ENCODE measurements at regions not wholly inside any gene's neighbourhood (a gene's known extent, or its start where the extent isn't known, plus 50 kb on each side); places are given as distances from the start of the nearest gene placed in this dataset.

DNA sequence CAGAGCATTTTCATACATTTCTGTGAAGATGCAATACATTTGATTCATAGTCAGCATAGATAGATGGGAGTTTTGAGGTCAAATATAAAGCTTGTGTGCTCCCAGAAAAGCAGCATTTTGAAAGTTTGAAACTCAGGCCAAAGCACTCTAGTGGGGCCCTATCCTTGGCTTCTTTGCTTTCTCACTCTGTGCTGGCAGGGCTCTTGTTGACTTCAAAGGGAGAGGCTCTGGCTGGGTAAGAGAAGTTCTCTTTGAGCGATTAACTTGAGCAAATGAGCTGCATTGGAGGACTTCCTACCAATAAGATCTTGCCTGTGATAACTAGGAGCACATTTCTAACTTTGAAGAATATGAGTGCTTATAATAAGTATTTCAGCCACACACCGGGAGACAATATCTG is 214.0 kb upstream of the RARB start:
- H3K4me3 ChIP-seq (replicated peaks; ENCODE audit: insufficient read depth, low read length) = no peak overlapping the region
- DNase-seq (ENCODE audit: low read depth in 1 of 2, low spot score in 1 of 2) = no peak
- no peaks in the 10 kb centered on the region for H3K27me3 ChIP-seq (ENCODE audit: insufficient read depth, poor library complexity, severe bottlenecking)
- TF ChIP-seq POLR2AphosphoS5 (IDR thresholded peaks at IDR 0.05; ENCODE audit: low read depth) = no peak
- no peak overlapping the region for H3K27ac ChIP-seq (replicated peaks)

- H3K4me3 ChIP-seq (replicated peaks; ENCODE audit: insufficient read depth, low read length) = no peak overlapping the region
- TF ChIP-seq CTCF (IDR thresholded peaks at IDR 0.05; ENCODE audit: insufficient read depth, low read length) (no peak), GABPA (IDR thresholded peaks at IDR 0.05; ENCODE audit: low read depth) (no peak), SPI1 (IDR thresholded peaks at IDR 0.05; ENCODE audit: borderline replicate concordance, low read depth) (no peak), POLR2AphosphoS5 (IDR thresholded peaks at IDR 0.05; ENCODE audit: low read depth) (no peak)
- TF ChIP-seq, protein P1, sequence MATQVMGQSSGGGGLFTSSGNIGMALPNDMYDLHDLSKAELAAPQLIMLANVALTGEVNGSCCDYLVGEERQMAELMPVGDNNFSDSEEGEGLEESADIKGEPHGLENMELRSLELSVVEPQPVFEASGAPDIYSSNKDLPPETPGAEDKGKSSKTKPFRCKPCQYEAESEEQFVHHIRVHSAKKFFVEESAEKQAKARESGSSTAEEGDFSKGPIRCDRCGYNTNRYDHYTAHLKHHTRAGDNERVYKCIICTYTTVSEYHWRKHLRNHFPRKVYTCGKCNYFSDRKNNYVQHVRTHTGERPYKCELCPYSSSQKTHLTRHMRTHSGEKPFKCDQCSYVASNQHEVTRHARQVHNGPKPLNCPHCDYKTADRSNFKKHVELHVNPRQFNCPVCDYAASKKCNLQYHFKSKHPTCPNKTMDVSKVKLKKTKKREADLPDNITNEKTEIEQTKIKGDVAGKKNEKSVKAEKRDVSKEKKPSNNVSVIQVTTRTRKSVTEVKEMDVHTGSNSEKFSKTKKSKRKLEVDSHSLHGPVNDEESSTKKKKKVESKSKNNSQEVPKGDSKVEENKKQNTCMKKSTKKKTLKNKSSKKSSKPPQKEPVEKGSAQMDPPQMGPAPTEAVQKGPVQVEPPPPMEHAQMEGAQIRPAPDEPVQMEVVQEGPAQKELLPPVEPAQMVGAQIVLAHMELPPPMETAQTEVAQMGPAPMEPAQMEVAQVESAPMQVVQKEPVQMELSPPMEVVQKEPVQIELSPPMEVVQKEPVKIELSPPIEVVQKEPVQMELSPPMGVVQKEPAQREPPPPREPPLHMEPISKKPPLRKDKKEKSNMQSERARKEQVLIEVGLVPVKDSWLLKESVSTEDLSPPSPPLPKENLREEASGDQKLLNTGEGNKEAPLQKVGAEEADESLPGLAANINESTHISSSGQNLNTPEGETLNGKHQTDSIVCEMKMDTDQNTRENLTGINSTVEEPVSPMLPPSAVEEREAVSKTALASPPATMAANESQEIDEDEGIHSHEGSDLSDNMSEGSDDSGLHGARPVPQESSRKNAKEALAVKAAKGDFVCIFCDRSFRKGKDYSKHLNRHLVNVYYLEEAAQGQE (IDR thresholded peaks at IDR 0.05; ENCODE audit: insufficient replicate concordance, low read depth) = no peak
Observed at GRCh38 chr3:25218362-25218761, 209.7 kb upstream of the RARB start.

GRCh38 chr3:25226747-25227146 is 201.3 kb upstream of the RARB start:
- H3K4me3 ChIP-seq (replicated peaks; ENCODE audit: insufficient read depth, low read length) = no peak overlapping the region
- H3K27me3 ChIP-seq (ENCODE audit: insufficient read depth, poor library complexity, severe bottlenecking) = peaks cover 2% of the 10 kb centered on the region
- no peak overlapping the region for H3K27ac ChIP-seq (replicated peaks)
- no peak for TF ChIP-seq CTCF (IDR thresholded peaks at IDR 0.05; ENCODE audit: insufficient read depth, low read length)
- TF ChIP-seq POLR2AphosphoS5 (IDR thresholded peaks at IDR 0.05; ENCODE audit: low read depth) = no peak
- DNase-seq (ENCODE audit: low read depth in 1 of 2, low spot score in 1 of 2) = no peak

More at GRCh38 chr3:25218362-25218761, 209.7 kb upstream of the RARB start:
- Histone ChIP-seq H3K27me3 (ENCODE audit: insufficient read depth, poor library complexity, severe bottlenecking) (no peaks in the 10 kb centered on the region), H3K27ac (replicated peaks) (no peak overlapping the region)
- no peak for DNase-seq (ENCODE audit: low read depth in 1 of 2, low spot score in 1 of 2)

GRCh38 chr3:25229586-25229985 is 198.5 kb upstream of the RARB start:
- H3K27me3 ChIP-seq (ENCODE audit: insufficient read depth, poor library complexity, severe bottlenecking) = peaks cover 2% of the 10 kb centered on the region
- DNase-seq (ENCODE audit: low read depth in 1 of 2, low spot score in 1 of 2) = no peak

More at GRCh38 chr3:25229586-25229985, 198.5 kb upstream of the RARB start:
- TF ChIP-seq SPI1 (IDR thresholded peaks at IDR 0.05; ENCODE audit: borderline replicate concordance, low read depth) (no peak), CTCF (IDR thresholded peaks at IDR 0.05; ENCODE audit: insufficient read depth, low read length) (no peak), POLR2AphosphoS5 (IDR thresholded peaks at IDR 0.05; ENCODE audit: low read depth) (no peak), GABPA (IDR thresholded peaks at IDR 0.05; ENCODE audit: low read depth) (no peak)
- TF ChIP-seq, protein P1 (IDR thresholded peaks at IDR 0.05; ENCODE audit: insufficient replicate concordance, low read depth) = no peak
- H3K27ac ChIP-seq (replicated peaks) = no peak overlapping the region
- no peak overlapping the region for H3K4me3 ChIP-seq (replicated peaks; ENCODE audit: insufficient read depth, low read length)
